Fibroblast of lung (primary cell): ENCODE measurements at regions not wholly inside any gene's neighbourhood (a gene's known extent, or its start where the extent isn't known, plus 50 kb on each side); places are given as distances from the start of the nearest gene placed in this dataset.

Experiments
- DNase-seq, 2 donors: peaks; one replicate each; pipeline versions ENCODE4 v3.0.0 to v3.0.0-alpha.2; 2010; ENCODE audit warnings: low read depth in 2 of 2
- H2AFZ ChIP-seq: 2 replicates; pipeline ENCODE4 v1.5.1; 2012; ENCODE audit warnings: low read length, control low read depth, inconsistent platforms
- H3K27ac ChIP-seq: 2 replicates; pipeline ENCODE4 v1.5.1; 2011; ENCODE audit warnings: low read length, control low read depth; ENCODE audit not compliant: insufficient read depth
- H3K27me3 ChIP-seq: 2 replicates; pipeline ENCODE4 v1.5.1; 2011; ENCODE audit warnings: mild to moderate bottlenecking, low read length; ENCODE audit not compliant: control insufficient read depth, insufficient read depth
- H3K36me3 ChIP-seq: 2 replicates; pipeline ENCODE4 v1.5.1; 2011; ENCODE audit warnings: low read length; ENCODE audit not compliant: control insufficient read depth, insufficient read depth
- H3K4me1 ChIP-seq: 2 replicates; pipeline ENCODE4 v1.5.1; 2011; ENCODE audit warnings: low read length; ENCODE audit not compliant: control insufficient read depth, insufficient read depth; ENCODE audit errors: extremely low read depth
- H3K4me2 ChIP-seq: 2 replicates; pipeline ENCODE4 v1.5.1; 2011; ENCODE audit warnings: low read length, control low read depth; ENCODE audit not compliant: insufficient read depth; ENCODE audit errors: extremely low read depth
- H3K4me3 ChIP-seq, 4 experiments: fragments of 200-600 bp in 1 of 4; sonication (generic) in 1 of 4; replicated peaks in 1 of 4; 2 replicates each; pipeline ENCODE4 v1.5.1; 2011 to 2016; ENCODE audit warnings: low read length in 4 of 4, low read depth in 3 of 4, mild to moderate bottlenecking in 3 of 4, control low read depth in 2 of 4, inconsistent platforms in 1 of 4, mixed read lengths in 1 of 4; ENCODE audit not compliant: insufficient read depth in 1 of 4; ENCODE audit errors: control extremely low read depth in 1 of 4
- H3K79me2 ChIP-seq: 2 replicates; pipeline ENCODE4 v1.5.1; 2012; ENCODE audit warnings: mild to moderate bottlenecking, low read length, inconsistent platforms; ENCODE audit not compliant: control insufficient read depth, insufficient read depth
- H3K9ac ChIP-seq: 2 replicates; pipeline ENCODE4 v1.5.1; 2011; ENCODE audit warnings: mild to moderate bottlenecking, low read length, control low read depth; ENCODE audit not compliant: insufficient read depth
- H3K9me3 ChIP-seq: 2 replicates; pipeline ENCODE4 v1.5.1; 2012; ENCODE audit warnings: low read depth, low read length; ENCODE audit not compliant: control insufficient read depth, insufficient read depth
- H4K20me1 ChIP-seq: 2 replicates; pipeline ENCODE4 v1.5.1; 2011; ENCODE audit warnings: low read length; ENCODE audit not compliant: control insufficient read depth, insufficient read depth; ENCODE audit errors: extremely low read depth
- CTCF ChIP-seq, 2 donors: IDR thresholded peaks in 1 of 2; conservative IDR thresholded peaks in 1 of 2; 1 replicate in 1 of 2; 2 replicates in 1 of 2; pipeline ENCODE4 v1.5.1; 2011 to 2012; ENCODE audit warnings: low read length in 2 of 2, control low read depth in 1 of 2, inconsistent platforms in 1 of 2, low read depth in 1 of 2, mild to moderate bottlenecking in 1 of 2
- EZH2 ChIP-seq: IDR thresholded peaks from 2 replicates; pipeline ENCODE4 v1.5.1; 2012; ENCODE audit warnings: low read length, control low read depth, mild to moderate bottlenecking; ENCODE audit errors: missing control alignments

- Histone ChIP-seq H2AFZ (no peak overlapping the region), H3K4me1 (no peaks in the 10 kb centered on the region), H3K27ac (no peak overlapping the region), H4K20me1 (no peaks in the 10 kb centered on the region), H3K9ac (no peak overlapping the region), H3K9me3 (no peaks in the 10 kb centered on the region), H3K79me2 (no peaks in the 10 kb centered on the region), H3K27me3 (no peaks in the 10 kb centered on the region), H3K4me3 (no peak overlapping the region), H3K36me3 (no peaks in the 10 kb centered on the region), H3K4me2 (no peak overlapping the region)
- DNase-seq: peak in 1 of 2 donors; percentile 40
- no peak for TF ChIP-seq CTCF (conservative IDR thresholded peaks at IDR 0.05 in 1 of 2, IDR thresholded peaks at IDR 0.05 in 1 of 2; ENCODE audit: low read depth in 1 of 2, low read length in 2 of 2)
- no peak for TF ChIP-seq EZH2
Measured at GRCh38 chr10:129104266-129105045, 362.6 kb upstream of the MGMT start.

DNA sequence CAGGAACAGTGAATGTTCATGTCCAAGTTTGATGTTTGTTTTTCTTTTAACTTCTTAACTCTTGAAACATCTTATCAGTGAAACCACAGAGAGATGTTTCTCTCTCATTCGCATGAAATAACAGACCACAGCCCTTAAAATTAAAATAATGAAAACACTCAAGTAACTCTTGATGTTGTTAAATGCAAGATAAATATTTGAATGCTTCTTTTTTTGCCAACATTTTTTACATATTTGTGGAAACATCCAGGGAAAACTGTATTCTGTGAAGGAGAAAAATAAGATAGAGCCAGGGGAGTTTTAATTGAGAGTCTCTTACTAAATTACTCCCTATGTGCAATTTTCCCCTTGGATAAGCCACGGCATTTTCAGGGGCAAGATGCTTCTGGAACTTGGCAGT is 361.8 kb upstream of the MGMT start:
- no peak overlapping the region for H3K4me3 ChIP-seq
- TF ChIP-seq EZH2: no peak
- no peak for TF ChIP-seq CTCF (conservative IDR thresholded peaks at IDR 0.05 in 1 of 2, IDR thresholded peaks at IDR 0.05 in 1 of 2; ENCODE audit: low read depth in 1 of 2, low read length in 2 of 2)
- H3K36me3 ChIP-seq: no peaks in the 10 kb centered on the region
- H3K9me3 ChIP-seq: no peaks in the 10 kb centered on the region
- no peaks in the 10 kb centered on the region for H3K79me2 ChIP-seq
- no peak overlapping the region for H3K27ac ChIP-seq
- peak; percentile 10 to 86 for DNase-seq
- H2AFZ ChIP-seq: no peak overlapping the region
- H4K20me1 ChIP-seq: no peaks in the 10 kb centered on the region
- no peaks in the 10 kb centered on the region for H3K27me3 ChIP-seq
- H3K4me2 ChIP-seq: no peak overlapping the region
- H3K4me1 ChIP-seq: no peaks in the 10 kb centered on the region
- no peak overlapping the region for H3K9ac ChIP-seq

DNA sequence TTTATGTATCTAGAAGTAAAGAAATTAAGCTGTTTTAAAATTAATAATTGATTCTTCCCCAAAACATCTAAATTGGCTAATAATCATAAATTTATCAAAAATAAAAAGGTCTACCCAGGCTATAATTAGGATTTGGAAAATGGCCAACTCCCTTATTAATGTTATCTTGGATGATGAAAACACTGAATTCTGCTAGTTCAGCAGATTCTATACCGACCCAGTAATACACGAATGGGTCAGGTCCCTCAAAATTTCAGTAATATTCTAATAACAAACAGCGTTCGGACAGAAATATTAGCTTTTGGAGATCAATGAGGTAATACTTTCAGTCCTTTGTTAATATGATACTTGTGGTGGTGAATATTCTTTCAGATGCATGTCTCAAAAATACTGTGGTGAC is 360.7 kb upstream of the MGMT start:
- no peak for DNase-seq
- H3K36me3 ChIP-seq: no peaks in the 10 kb centered on the region
- TF ChIP-seq CTCF (conservative IDR thresholded peaks at IDR 0.05 in 1 of 2, IDR thresholded peaks at IDR 0.05 in 1 of 2; ENCODE audit: low read depth in 1 of 2, low read length in 2 of 2): no peak
- no peak for TF ChIP-seq EZH2
- no peak overlapping the region for H3K4me2 ChIP-seq
- H2AFZ ChIP-seq: no peak overlapping the region
- H3K9ac ChIP-seq: no peak overlapping the region
- no peaks in the 10 kb centered on the region for H3K27me3 ChIP-seq
- no peak overlapping the region for H3K27ac ChIP-seq
- H3K79me2 ChIP-seq: no peaks in the 10 kb centered on the region
- H3K9me3 ChIP-seq: no peaks in the 10 kb centered on the region
- no peaks in the 10 kb centered on the region for H3K4me1 ChIP-seq
- no peak overlapping the region for H3K4me3 ChIP-seq
- H4K20me1 ChIP-seq: no peaks in the 10 kb centered on the region
